ENCODE measurements at regions not wholly inside any gene's neighbourhood (a gene's known extent, or its start where the extent isn't known, plus 50 kb on each side); places are given as distances from the start of the nearest gene placed in this dataset.
A peak's percentile ranks its signal among the peaks of the same experiment; 100 is the strongest.

DNA sequence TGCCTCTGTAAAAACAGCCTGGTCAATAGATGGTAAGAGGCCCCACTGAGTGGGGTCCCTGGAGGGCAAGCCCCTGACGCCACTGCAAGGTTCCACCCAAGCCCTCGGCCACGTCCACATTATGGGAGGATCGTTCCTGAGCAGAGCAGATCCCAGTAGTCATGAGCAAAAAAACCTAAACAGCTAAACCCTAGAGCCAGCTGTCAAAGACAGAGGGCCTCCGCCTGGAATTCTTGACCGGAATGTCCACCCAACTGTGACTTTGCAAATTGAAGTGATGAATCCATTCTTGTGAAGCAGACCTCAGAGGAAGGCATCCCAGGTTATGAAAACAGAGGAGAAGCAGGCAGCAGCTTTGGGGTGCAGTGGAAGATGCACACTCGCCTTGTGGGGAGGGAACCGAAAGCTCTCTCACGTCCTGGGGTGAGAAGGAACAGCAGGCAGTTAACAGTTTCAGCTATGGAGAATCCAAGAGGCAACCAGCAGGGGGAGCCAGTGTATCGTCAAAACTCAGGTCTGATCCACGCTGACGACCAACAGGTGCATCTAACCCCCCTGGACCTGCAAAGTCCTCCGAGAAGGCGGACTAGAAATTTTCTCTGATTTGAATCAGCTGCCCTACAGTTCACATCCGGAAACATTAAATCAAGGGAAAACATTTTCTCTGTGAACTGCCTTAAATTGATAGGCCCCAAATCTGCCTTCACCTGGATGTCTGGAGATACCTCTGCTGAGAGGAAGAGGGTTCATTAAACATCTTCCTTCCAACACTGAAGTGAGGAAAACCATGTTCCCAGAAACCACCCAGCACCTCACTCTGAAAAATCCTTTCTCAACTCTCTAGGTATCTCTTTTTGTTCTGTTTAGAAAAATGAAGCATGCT is 139.1 kb upstream of the PFKP start:
- TF ChIP-seq, protein P1, sequence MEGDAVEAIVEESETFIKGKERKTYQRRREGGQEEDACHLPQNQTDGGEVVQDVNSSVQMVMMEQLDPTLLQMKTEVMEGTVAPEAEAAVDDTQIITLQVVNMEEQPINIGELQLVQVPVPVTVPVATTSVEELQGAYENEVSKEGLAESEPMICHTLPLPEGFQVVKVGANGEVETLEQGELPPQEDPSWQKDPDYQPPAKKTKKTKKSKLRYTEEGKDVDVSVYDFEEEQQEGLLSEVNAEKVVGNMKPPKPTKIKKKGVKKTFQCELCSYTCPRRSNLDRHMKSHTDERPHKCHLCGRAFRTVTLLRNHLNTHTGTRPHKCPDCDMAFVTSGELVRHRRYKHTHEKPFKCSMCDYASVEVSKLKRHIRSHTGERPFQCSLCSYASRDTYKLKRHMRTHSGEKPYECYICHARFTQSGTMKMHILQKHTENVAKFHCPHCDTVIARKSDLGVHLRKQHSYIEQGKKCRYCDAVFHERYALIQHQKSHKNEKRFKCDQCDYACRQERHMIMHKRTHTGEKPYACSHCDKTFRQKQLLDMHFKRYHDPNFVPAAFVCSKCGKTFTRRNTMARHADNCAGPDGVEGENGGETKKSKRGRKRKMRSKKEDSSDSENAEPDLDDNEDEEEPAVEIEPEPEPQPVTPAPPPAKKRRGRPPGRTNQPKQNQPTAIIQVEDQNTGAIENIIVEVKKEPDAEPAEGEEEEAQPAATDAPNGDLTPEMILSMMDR (IDR thresholded peaks at IDR 0.05; ENCODE audit: extremely low read depth, missing control alignments): peak; percentile 63
- DNase-seq (ENCODE audit: low spot score): peak; percentile 87

- TF ChIP-seq, protein P1 (IDR thresholded peaks at IDR 0.05; ENCODE audit: extremely low read depth, missing control alignments): no peak
- no peak for DNase-seq (ENCODE audit: low spot score)
Observed at GRCh38 chr10:2926918-2927660, 140.3 kb upstream of the PFKP start.

DNA sequence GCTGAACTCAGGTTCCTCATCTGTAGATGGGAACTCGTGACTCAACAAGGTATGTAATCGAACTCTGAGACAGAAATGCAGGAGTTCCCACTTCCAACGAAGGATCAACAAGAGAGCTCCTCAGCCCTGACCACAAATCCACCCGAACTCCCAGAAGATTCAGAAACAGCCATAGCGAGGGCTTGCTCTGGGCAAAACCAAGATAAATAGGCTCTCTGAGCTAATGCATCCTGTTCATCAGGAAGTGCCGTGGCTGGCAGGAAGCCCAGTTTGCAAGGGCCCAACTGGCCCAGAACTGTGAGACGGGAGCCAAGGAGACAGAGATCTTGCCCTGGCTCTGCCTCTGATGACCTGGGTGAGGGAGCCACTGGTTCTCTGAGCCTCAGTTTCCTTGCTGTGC is 141.7 kb upstream of the PFKP start:
- no peak for DNase-seq (ENCODE audit: low spot score)
- TF ChIP-seq, protein P1 (IDR thresholded peaks at IDR 0.05; ENCODE audit: extremely low read depth, missing control alignments): no peak

DNA sequence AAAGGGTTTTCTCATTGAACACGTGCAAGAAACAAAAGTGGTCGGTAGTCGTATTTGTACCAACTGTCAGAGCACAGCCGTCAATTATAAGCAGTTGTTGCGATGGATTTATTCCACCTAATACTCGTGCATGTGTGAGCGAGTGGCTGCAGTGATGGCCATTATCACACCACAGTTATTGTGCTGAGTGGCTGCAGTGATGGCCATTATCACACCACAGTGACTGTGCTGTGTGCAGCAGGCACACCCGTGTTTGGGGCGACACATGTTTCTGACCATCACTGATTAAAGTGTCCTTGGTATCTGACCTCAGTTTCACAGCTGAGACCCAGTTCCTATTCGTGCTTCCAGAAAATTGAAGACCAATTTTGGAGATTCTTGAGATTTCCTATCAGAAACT is 142.9 kb upstream of the PFKP start:
- DNase-seq (ENCODE audit: low spot score): no peak
- TF ChIP-seq, protein P1 (IDR thresholded peaks at IDR 0.05; ENCODE audit: extremely low read depth, missing control alignments): no peak

DNA sequence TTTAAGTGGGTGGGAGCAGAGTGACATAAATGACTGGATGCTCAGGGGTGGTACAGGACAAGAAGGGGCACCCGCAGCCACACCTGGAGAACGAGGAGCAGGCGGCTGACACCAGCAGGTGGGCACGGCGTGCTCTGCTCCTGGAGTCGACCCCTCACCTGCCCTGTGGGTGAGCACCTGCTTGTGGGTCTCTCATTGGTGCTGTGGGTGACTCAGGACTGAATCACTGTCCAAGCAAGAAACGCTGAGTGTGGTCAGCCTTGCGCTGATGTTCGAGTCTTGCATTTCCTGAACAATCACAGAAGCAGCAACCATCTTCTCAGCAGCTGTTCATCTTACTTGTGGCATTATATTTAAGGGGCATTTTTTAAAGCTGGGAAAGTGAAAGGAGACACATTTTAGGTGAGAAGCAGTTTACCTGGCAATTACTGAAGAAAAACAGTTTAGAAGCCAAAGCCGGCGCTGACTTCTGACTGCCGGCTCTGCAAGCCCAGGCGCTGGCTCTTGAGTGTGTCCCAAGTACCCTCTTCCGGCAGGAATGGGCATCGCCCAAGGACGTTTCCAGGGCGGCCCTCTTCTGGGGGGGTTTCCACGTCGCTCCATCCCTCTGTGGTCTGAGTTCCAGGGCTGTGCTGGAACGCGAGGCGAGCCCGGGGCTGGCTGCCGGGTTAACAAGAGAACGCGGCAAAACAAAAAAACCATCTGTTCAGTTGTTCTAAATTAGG is 145.2 kb upstream of the PFKP start:
- no peak for DNase-seq (ENCODE audit: low spot score)
- TF ChIP-seq, protein P1 (IDR thresholded peaks at IDR 0.05; ENCODE audit: extremely low read depth, missing control alignments): no peak

DNA sequence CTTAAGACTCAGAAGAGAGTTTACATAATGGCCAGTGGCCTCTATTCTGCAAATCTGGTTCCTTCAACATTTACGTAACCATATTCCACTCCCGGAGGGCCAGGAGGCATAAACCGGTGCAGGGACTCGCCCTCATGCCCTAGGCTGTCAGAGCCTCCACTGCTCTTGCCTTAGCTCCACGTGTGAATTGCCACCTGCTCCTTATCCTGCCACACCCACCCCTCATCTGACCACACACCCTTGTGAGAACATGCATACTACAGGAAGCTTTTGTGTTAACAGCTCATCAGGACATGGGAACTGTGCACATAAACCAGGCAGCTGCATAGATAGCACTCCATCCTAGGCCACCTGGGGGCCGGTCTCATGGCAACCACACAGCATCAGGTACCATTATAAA is 146.7 kb upstream of the PFKP start:
- no peak for DNase-seq (ENCODE audit: low spot score)
- TF ChIP-seq, protein P1 (IDR thresholded peaks at IDR 0.05; ENCODE audit: extremely low read depth, missing control alignments): no peak

Data from GM20000 (cell line).